ENCODE measurements at regions not wholly inside any gene's neighbourhood (a gene's known extent, or its start where the extent isn't known, plus 50 kb on each side); places are given as distances from the start of the nearest gene placed in this dataset.
A peak's percentile ranks its signal among the peaks of the same experiment; 100 is the strongest.

GRCh38 chr1:94707321-94708298 is 112.5 kb upstream of the SLC44A3 start:
- DNase-seq, result no peak

- DNase-seq, result peak; percentile 66
Observed at GRCh38 chr1:94702442-94702815, 117.7 kb upstream of the SLC44A3 start.

DNA sequence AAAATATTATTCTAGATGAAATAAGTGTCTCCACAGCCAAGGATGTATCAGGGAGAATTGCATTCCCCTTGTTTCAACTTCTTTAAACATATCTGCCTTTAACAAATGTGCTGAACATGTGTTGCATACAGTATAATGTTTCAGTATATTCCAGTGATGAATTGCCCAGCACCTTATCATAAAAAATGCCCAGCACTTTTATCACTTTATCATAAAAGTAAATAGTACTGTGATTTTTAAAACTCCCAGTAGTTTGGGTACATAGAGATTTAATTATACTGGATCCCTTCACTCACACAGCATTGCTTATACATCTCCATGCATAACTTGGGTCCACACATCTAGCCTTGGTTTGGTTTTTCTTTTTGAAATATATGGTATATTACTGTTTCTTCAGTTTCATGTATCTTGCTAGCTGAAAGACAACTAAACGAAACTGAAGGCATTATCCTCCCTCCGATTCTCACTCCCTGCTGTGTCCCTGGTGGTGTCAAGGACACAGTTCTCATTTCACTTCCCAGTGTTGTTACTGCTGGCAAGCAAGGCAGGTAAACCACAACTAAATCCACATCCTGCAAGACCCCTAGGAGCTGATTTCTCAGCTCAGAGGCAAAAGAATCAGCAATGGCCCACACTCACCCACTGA is 118.2 kb upstream of the SLC44A3 start:
- no peak for DNase-seq

DNA sequence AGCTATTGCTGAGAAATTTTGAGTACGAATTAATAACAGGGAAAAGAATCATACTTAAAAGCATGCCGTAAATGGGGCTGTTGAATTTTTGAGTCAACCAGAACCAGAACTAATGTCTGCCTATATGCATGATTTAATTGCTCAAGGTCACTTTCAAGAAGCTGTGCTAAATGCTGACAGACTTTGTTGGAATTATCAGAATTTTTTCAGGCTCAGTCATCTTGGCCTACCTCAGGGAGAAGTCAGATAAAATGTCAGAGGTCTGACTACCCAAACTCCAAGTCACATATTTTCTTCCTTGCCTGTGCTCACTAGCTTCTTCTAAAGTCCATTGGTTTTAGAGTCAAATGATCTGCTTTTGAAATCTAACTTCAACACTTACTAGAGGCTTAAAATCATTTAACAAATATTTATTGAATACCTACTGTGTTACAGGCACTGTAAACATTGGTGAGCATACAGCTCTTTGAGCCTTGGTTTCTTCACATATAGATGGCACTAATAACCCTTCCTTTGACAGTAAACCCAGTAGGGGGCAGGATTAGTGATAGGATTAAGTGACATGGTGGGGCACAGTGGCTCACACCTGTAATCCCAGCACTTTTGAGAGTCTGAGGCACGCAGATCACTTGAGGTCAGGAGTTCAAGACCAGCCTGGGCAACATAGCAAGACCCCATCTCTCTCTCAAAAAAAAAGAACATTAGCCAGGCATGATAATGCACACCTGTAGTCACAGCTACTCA is 121.2 kb upstream of the SLC44A3 start:
- DNase-seq, result no peak

GRCh38 chr1:94698356-94698755 is 121.8 kb upstream of the SLC44A3 start:
- DNase-seq, result no peak

DNA sequence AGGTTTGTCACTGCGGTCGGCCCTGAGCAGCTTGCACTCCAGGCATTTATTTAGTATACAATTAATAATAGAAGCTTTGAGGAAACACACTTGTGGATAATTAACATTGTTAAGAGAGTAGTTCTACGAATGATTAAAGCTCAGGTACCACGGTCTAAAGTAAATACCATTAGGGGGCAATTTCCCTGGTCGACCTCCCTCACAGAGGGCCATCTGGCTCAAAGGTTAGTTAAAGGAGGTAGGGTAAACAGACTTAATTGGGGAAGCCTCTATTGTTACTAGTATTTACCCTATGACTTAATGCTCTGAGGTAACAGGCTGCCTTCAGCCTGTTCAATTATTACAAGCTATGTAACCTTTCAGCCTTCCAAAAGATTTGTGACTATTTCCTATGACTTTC is 122.3 kb upstream of the SLC44A3 start:
- no peak for DNase-seq

DNA sequence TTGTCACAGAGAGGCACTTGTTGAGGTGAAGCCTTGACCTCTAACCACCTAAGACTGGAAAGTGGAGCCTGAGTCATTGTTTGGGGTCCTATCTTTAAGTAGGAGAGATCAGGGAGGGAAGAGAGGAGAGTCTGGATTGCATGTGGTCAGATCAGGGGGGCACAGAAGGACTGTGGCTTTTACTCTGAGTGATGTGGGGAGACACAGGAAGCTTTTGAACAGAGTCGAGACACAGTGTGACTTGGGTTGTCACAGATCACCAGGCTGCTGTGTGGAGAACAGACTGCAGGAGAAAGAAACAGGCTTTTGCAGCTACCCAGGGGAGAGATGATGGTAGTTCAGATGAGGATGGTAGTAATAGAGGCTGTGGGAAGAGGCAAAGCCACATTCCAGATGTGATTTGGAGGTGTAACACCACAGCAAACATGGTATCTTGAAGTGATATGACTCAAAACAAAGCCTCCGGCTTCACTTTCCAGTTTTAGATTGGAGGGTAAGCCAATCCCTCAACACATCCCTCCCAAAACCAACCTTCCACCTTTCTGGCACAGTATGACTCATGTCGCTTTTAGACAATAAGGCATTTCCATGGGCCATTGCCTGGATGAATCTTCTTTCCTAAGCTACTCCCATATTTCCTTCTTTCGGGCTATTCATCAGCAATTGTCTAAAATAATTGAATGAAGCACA is 125.8 kb upstream of the SLC44A3 start:
- no peak for DNase-seq

DNA sequence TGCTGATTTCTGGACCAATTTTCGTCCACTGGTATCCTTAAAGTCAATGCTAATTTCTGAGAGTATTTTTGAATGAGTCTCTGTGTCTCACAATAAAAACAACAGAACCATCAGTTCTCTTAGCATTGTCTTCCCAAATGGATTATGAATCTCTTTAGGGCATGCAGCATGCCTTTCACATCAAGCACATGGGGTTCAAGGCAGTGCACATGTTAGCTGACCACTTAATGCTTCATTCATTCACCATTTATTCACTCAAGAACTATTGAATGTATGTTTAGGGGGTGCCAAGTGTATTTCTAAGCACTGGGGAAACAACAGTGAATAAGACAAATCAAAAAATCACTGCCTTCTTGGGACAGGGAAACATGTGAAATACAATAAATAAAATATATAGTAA is 126.7 kb upstream of the SLC44A3 start:
- no peak for DNase-seq

- no peak for DNase-seq
Observed at GRCh38 chr1:94693029-94693428, 127.1 kb upstream of the SLC44A3 start.

- no peak for DNase-seq
Observed at GRCh38 chr1:94688646-94689045, 131.5 kb upstream of the SLC44A3 start.

- DNase-seq, result no peak
Observed at GRCh38 chr1:94686882-94687281, 133.3 kb upstream of the SLC44A3 start.

- DNase-seq, result no peak
Observed at GRCh38 chr1:94684690-94685250, 135.4 kb upstream of the SLC44A3 start.

DNA sequence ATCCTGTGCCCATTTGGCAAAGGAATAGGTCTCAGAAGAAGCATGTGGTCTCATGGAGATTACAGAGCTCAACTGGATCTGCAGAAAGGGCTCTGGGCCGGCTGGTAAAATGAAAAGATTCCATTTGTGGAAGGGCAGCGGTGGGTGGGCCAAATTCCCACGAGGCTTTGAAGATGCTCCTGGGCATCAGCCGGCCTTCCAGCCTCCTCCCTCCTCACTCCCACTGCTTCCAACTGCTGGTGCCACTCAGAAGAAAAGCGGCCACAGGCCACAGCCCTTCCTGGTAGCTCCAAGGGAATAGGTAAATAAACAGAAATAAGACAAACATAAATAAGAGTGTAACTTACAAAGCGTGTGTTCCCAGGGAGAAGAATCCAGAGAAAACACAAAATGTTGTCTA is 136.3 kb upstream of the SLC44A3 start:
- DNase-seq, result no peak

GRCh38 chr1:94680039-94680377 is 138.4 kb upstream of the F3 start:
- no peak for DNase-seq

DNA sequence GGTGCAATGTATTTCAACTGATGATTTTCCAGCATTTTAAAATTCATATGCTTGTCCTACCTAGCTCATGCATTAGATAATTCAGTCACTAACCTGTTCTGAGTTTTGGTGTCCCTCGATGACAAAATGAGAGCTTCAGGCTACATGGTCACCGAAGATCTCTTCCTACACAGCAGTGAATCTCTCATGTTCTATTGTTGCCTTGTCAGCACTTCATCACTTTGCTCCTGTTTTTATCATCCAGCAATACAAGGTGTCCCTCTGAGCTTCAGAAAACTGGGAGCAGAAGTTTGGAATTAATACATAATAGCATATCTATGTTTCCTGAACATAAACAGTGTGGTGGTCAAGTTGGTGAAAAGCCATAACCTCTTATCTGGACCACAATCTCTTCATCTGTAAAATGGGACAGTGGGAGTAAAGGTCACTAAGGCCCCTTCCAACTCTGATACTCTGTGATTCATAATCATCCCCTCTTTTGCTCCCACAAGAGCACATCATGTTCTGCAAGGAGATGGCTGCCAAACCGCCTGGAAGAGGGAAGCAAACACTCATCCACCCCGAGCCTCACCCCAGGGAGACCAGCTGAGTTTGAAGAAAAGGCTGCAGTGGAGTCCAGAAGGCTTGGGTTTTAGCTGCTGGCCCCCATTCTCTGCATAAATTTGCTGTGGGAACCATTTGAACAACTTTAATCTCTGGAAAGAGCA is 137.9 kb upstream of the F3 start:
- DNase-seq, result no peak

- DNase-seq, result no peak
Observed at GRCh38 chr1:94678202-94678848, 136.8 kb upstream of the F3 start.

DNA sequence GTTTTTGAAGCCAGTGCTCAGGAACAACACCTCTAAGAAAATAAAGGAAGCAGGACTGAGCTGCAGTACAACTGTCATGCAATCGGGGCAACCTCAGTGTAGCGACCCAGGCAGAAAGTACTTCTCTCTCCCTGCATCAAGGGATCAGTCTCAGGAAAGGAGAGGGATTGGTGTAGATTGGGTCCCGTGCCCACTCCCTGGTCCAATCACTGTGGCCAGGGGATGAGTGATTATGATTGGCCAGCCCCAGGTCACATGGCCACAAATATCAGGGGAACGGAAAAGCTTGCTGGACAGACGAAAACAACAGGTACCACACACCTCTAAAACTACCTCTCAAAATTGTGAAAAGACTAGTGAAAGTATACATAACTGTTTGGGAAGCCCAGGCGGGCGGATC is 136.2 kb upstream of the F3 start:
- no peak for DNase-seq

GRCh38 chr1:94677087-94677486 is 135.5 kb upstream of the F3 start:
- DNase-seq, result no peak

DNA sequence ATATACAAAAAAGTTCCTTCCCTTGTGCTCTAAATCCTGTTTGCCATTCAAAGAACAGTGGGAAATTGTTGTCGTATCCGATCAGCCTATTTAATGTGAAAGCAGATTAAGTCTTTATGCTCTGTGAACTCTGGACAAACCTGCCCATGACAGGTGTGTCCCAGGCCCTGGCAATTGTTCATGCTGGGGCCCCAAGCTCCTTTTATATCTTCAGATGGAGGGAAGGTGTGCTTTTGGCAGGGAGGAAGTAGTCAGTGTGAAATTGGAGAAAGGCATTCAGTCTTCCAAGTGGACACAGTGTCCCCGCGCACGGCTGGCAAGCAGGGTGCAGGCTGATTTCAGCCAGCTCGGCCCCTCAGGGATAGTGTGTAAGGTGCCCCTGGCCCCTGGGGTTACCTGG is 135.1 kb upstream of the F3 start:
- DNase-seq, result no peak

DNA sequence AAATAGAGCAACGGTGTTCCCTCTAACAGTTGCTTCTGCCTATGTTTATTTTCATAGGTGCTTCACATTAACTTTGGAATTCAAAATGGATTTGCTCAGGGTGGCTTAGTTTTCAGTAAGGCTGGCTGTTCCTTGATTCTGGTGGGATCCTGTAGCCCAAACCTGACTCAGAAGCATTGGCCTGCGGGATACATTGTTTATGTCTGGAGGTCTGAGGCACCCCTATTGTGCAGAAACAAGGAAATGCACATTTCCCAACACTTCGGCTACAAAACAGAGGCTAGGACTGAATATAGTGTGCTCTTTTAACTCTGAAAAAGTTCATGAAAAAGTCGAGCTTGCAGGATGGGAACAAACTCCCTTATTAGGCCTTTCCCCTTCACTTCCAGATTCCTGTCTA is 133.8 kb upstream of the F3 start:
- DNase-seq, result no peak

DNA sequence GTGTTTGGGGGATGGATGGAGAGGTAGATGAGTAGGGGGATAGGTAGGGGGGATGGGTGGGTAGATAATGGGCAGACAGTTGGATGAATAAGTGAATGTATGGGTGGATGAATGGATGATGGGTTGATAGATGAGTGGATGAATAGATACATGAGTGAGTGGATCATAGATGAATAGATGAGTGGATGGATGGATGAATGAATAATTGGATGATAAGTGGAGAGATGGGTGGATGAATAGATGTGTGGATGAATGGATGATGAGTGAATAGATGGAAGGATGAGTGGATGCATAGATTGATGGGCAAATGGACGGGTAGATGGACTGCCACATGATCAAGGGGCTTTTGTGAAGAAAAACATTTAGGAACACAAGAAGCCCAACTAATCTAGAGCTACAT is 133.3 kb upstream of the F3 start:
- DNase-seq, result no peak
